ENCODE measurements at regions not wholly inside any gene's neighbourhood (a gene's known extent, or its start where the extent isn't known, plus 50 kb on each side); places are given as distances from the start of the nearest gene placed in this dataset.

GRCh38 chr12:24407884-24408283 is 458.4 kb upstream of the SOX5 start:
- DNase-seq: no peak

GRCh38 chr12:24404086-24404815 is 454.8 kb upstream of the SOX5 start:
- no peak for DNase-seq

DNA sequence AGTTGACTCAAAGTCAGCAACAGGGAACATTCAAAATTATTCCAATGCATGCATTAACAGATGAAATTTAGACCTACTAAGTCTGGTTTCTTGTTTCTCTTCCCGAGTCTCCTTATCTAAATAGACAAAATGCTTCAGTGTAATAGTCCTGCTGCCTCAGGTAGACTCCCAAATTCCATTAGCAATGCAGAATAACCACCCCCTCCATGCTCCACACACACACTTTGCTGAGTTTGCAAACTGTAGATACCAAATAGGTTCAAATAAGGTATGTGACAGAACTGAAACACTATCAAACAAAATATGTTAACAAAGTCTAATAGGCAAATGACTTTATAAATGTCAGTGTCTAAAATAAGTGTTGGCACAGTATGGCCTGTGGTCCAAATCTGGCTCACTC is 451.1 kb upstream of the SOX5 start:
- no peak for DNase-seq

- no peak for DNase-seq
These were observed 449.1 kb upstream of the SOX5 start for GRCh38 chr12:24398605-24399004.

DNA sequence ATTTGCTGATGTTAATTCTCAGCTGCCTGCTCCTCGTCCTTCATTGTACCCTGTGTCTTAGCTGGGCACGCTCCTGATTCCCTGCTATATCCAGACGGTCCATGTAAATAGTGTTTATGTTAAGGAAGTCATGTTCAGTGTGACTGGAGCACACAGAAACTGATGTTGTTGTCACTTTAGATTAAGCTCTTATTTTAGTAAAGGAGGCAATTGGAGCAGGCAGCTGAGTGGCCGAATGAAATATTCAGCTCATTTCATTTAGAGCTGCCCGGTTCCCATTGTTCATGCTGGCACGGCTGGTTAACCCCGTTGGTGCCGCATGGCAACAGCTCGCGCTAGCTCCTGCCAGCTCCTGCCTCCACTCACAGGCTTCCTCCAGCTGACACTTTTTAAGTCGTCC is 446.8 kb upstream of the SOX5 start:
- DNase-seq: no peak

- no peak for DNase-seq
These were observed 444.8 kb upstream of the SOX5 start for GRCh38 chr12:24394246-24394645.

DNA sequence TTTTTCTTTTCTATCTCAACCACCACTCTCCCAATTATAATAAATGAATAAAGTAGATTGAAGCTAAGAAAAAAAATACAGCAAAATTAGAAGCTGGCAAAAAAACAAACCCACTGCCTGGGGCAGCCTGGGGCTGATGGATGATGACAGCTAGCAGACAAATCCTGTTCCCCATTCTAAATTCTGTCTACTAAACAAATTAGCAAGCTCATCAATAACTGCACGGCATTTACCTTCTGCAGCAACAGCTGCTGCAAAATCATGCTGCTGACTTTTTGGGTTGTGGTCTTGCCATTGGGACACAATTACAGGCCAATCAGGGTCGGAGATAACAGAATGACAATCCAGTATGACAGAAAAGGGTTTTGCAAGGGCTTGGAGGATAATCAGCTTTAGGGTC is 443.6 kb upstream of the SOX5 start:
- no peak for DNase-seq

DNA sequence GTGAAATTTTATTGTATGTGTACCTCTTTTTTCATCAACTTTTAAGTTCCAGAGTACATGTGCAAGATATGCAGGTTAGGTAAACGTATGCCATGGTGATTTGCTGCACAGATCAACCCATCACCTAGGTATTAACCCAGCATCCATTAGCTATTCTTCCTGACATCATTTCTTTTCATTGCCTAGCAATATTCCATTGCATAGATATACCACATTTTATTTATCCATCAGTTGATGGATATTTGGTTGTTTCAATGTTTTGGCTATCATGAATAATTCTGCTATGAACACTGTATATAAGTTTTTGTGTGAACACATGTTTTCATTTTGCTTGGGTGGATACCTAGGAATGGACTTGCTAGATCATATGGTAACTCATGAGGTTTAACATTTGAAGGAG is 439.9 kb upstream of the SOX5 start:
- DNase-seq: no peak

DNA sequence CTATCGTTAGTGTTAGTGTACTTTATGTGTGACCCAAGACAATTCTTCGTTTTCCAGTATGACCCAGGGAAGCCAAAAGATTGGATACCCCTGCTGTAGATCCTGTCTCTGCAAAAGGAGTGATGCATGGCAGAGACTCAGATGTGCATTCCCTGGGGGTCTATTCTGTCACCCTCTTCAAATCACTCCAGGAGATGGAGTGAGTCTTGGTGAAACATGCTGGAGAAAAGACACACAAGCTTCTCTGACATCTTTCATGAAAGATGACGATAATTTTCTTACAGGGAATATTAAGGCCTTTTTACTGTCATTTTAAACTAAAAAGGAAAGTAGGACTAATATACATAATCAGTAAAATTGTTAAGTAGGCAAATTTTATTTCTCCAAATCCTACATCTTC is 437.9 kb upstream of the SOX5 start:
- no peak for DNase-seq

DNA sequence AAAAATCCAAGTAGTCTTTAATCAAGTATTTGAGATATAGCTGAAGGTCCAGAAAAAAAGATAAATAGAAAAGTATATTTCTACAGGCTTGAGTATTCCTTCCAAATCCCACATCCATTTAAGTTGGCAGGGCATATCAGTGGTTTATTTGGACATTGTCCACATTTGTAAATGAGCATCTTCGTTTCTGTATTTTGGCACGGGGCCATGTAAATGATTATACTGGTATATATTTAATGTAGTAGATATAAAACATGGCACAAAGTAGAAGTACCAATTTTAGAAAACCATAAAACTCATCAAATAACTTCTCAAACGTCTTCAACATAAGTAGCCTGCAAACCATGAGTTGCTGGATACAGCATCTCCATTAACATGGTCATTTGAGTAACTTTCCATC is 437.4 kb upstream of the SOX5 start:
- no peak for DNase-seq

- no peak for DNase-seq
These were observed 432.3 kb upstream of the SOX5 start for GRCh38 chr12:24381790-24382189.

DNA sequence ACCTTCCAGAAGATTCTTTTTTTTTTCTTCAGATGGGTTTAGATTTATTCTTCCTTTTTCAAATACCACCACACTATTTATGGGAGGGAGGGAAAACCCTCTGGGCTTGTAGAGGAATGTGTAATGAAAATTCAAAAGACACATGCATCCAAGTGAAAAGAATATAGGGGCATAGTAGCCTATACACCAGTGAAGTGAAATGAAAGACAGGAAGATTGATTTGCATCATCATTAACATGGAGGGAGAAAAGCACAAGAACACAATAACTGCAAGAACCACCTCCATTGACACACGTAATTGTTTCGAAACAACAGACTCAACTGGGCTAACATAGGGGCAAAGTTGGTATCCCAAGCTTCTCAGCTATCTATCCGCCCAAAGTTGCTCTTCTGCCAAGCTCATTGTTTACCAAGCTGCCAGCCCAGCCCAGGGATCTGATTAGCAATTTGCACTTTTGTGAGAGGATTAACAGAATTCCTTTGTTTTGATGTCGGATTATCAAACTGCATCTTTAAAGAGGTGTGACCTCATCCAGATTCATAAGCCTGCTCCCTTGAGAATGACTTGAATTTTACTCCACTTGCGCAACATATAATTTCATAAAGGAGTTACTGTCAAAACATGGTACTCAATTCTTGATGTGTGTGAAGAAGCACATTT is 430.5 kb upstream of the SOX5 start:
- DNase-seq: no peak

GRCh38 chr12:24379433-24379832 is 430.0 kb upstream of the SOX5 start:
- no peak for DNase-seq

DNA sequence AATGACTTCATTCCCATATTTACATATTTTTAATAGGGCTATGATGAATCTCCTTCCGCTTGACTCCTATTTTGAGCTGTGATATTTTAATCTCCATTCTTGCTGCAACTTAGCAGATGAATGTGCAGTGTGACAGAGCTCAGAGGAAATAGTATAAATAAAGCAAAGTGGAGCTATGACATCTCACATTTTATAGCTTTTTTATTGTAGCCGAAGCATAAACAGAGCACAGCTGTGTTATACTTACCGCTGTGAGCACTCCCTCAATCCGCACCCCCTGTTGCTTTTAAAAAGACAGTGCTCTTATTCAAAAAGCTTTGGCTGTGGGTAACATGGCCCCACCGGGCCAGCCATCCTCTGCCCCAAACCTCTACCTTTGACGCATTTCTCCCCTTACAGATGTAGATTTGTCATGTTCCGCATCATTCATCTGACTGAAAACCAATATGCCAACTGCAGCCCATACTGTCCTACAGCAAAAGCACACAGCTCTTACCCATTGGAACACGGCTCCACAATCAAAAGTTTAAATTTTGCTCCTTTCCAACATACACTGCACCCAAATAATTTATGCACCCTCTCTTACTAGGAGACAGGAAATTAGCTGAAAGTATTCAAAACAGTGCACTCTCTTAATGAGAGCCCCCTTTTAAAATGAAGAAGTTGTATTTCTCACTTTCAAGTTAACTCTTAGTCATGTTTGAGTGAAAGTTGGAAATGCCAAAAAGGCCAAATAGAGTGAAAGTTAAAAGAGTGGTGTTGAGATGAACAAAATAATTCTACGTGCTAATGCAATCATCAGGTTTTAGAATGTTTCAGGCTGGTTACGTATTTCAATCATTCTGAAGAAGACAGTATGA is 429.3 kb upstream of the SOX5 start:
- no peak for DNase-seq

DNA sequence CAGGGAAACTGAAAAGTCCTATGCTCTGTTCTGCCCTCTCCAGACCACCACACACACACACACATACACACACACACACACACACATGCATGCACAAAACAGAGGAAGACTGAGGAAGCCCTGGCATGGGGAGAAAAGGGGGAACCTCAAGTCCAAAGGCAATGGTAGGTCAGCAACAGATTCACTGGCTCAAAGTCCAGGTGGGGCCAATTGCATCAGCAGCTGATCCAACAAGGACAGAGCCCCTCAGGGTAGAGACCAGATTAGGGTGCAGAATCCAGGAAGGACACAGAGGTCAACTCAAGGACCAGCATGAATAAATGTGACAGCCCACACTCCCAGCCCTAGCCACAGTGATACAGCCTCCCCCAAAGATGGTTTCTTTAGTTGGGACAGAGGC is 425.0 kb upstream of the SOX5 start:
- DNase-seq: no peak

- DNase-seq: no peak
These were observed 423.5 kb upstream of the SOX5 start for GRCh38 chr12:24373004-24373403.

DNA sequence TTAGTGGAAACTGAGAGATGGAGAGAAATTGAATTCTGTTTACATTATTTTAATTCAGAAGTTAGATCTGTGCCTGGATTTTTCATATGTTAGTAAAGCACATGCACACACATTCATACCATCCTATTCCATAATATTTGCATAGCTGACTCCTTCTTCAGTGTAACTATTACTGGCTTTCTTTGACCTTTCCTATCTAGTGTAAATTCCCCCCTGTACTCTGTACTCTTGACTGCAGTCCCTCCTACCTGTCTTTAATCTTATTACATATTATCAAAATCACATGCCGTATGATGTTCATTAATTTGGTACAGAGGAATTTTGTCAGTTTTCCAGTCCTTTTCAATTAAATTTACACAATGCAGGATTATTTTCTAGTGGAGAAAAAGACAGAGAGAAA is 417.0 kb upstream of the SOX5 start:
- DNase-seq: no peak

GRCh38 chr12:24364921-24365320 is 415.5 kb upstream of the SOX5 start:
- DNase-seq: no peak

GRCh38 chr12:24363177-24363754 is 413.8 kb upstream of the SOX5 start:
- DNase-seq: no peak

DNA sequence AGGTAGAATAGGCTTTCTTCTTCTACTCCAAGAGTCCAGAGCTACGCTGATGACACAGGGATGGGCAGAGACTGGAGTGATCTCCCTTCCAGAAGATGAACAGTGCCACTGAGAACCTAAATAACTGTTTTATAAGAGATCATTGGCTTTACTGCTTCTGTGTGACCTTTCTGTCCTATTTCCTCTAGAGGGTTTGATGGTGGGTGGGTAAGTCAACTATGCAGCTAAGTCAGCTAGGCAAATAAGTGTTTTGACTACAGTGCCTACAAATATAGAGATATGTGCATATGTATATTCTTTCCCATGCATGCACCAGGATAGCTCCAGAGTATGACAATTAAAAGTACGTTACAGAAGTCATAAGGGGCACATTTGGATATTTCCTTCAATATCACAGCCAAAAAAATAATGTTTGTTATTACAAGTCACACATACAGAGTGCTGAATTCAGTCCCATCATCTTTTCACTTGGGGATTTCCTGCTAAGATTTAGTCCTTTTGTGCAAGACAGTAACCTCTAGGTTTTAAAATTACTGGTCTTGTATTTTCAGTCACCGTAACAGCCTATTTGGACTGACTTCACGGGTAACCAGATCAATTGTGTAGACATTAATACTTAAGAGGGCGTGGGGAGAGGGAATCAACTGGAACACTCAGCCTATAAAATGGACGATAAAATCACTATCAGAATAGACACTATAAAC is 412.6 kb upstream of the SOX5 start:
- DNase-seq: no peak

GRCh38 chr12:24360907-24361306 is 411.4 kb upstream of the SOX5 start:
- DNase-seq: no peak

- DNase-seq: no peak
These were observed 411.0 kb upstream of the SOX5 start for GRCh38 chr12:24360461-24360860.

DNA sequence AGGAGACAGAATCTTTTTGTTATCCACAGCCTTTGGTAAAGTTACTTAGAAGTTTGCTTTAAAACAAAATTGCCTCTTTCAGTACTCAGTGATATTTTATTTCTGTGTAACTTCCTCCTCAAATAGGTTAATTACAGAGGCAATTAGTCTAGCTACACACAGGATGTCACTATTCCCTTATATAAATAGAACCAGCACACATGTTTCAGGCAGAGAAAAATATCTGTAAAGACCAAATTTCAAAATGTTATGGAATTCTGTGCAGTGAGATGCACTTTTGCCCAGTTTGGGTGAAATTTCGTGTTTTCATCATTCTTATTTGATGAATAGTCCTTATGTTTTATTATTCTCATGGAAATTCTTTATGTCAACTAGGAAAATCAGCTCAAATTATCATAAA is 410.6 kb upstream of the SOX5 start:
- no peak for DNase-seq

Measured in activated CD8-positive, alpha-beta memory T cell treated with anti-CD3 and anti-CD28 coated beads, Interleukin-2, amount 50 U/mL, for 48 hours (primary cell).